Naive thymus-derived CD8-positive, alpha-beta T cell (primary cell): ENCODE measurements at regions not wholly inside any gene's neighbourhood (a gene's known extent, or its start where the extent isn't known, plus 50 kb on each side); places are given as distances from the start of the nearest gene placed in this dataset.

Experiments
- ATAC-seq, 2 donors: fragments of 150-1000 bp; cut with Tn5 transposase in 1 of 2; sonication (Bioruptor Pico), chemical (Tn5 transposase) in 1 of 2; 1 replicate in 1 of 2; 2 replicates in 1 of 2; pipeline ENCODE4 v1.10.0; 2021; ENCODE audit warnings: mild to moderate bottlenecking in 2 of 2, moderate library complexity in 2 of 2
- POLR2A ChIA-PET: fragments of 350-600 bp; sonication (Branson Sonifier 250); formaldehyde crosslinking; loops from one replicate; lab custom pipeline; 2021; ENCODE audit warnings: antibody characterized with exemption; lab: Charles Lee
- DNase-seq, 10 donors: peaks; one replicate each; pipeline versions ENCODE4 v3.0.0 to v3.0.0-alpha.2; 2020 to 2022
- H3K27ac Mint-ChIP-seq, 10 donors: one replicate each; pipeline ENCODE4 v1.8.0; 2020 to 2022; ENCODE audit warnings: mild to moderate bottlenecking in 10 of 10, mixed read lengths in 10 of 10, moderate library complexity in 4 of 10, inconsistent platforms in 1 of 10
- H3K27me3 Mint-ChIP-seq, 5 donors: one replicate each; pipeline ENCODE4 v1.8.0; 2021 to 2022; ENCODE audit warnings: mixed read lengths in 5 of 5
- H3K36me3 Mint-ChIP-seq, 3 donors: one replicate each; pipeline ENCODE4 v1.8.0; 2020 to 2022; ENCODE audit warnings: mixed read lengths in 3 of 3, mild to moderate bottlenecking in 2 of 3, inconsistent platforms in 1 of 3
- H3K4me1 Mint-ChIP-seq, 4 donors: one replicate each; pipeline ENCODE4 v1.8.0; 2021 to 2022; ENCODE audit warnings: mixed read lengths in 4 of 4
- H3K4me3 Mint-ChIP-seq, 10 donors: one replicate each; pipeline ENCODE4 v1.8.0; 2020 to 2022; ENCODE audit warnings: mild to moderate bottlenecking in 10 of 10, mixed read lengths in 10 of 10, moderate library complexity in 6 of 10, inconsistent platforms in 1 of 10
- H3K9me3 Mint-ChIP-seq, 9 donors: one replicate each; pipeline ENCODE4 v1.8.0; 2020 to 2022; ENCODE audit warnings: mixed read lengths in 9 of 9, mild to moderate bottlenecking in 3 of 9, inconsistent platforms in 1 of 9, moderate library complexity in 1 of 9

DNA sequence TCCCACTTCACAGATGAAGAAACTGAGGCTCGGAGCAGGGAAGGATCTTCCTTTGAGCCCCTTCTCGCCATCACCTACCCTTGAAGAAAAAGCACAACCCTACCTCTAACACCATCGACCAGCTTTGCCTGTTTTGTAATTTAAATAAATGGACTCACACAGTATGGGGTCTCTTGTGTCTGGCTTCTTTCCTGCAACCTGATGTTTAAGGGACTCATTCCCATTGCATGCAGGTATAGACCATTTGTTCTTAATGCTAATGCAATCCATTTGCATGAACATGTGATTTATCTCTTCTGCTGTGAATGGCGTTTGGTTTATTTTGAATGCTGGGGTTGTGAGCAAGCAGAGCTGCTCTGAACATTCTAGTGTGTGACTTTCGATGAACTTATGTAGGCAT lies 150.8 kb upstream of the FOXF1 start:
- H3K9me3 Mint-ChIP-seq: peaks cover 5 to 27% (median 15%) of the 10 kb centered on the region in 9 donors

GRCh38 chr16:86362155-86362849 lies 148.0 kb upstream of the FOXF1 start:
- H3K9me3 Mint-ChIP-seq: peaks cover 0 to 9% (median 0%) of the 10 kb centered on the region in 9 donors
- ATAC-seq (no peak), DNase-seq (no peak)
- no peaks in the 10 kb centered on the region for H3K4me1 Mint-ChIP-seq
- POLR2A ChIA-PET: no interaction called here
- H3K27ac Mint-ChIP-seq: no peak overlapping the region
- H3K36me3 Mint-ChIP-seq: no peaks in the 10 kb centered on the region
- H3K27me3 Mint-ChIP-seq: peaks cover 16 to 71% (median 33%) of the 10 kb centered on the region in 5 donors
- H3K4me3 Mint-ChIP-seq: no peak overlapping the region

More for the DNA sequence above, 150.8 kb upstream of the FOXF1 start:
- H3K4me3 Mint-ChIP-seq: no peak overlapping the region
- POLR2A ChIA-PET: no interaction called here
- H3K27me3 Mint-ChIP-seq: peaks cover 18 to 75% (median 43%) of the 10 kb centered on the region in 5 donors
- ATAC-seq (no peak), DNase-seq (peak in 1 of 10 donors; percentile 4)
- H3K4me1 Mint-ChIP-seq: no peaks in the 10 kb centered on the region
- peak overlapping the region in 1 of 10 donors; percentile 45 for H3K27ac Mint-ChIP-seq
- peaks cover 0 to 11% (median 0%) of the 10 kb centered on the region in 3 donors for H3K36me3 Mint-ChIP-seq

DNA sequence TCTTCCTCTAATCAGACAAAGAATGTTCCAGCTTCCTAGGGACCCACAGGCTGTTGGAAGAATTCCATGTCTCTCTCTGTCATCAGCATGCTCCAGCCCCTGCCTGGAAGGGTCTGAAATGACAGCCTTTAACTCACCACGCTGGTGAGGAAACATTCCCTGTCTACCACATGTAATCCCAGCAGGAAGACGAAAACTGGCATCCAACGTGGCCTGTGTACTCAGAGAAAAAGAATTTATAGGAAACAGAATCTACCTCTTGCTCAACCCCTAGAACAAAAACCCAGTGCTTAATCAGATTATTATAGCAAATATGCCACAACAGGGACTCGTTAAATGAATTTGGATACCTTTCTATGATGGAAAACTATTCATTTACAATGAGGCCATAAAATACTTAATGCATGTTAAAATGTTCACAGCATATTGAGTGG lies 147.3 kb upstream of the FOXF1 start:
- peak in 1 of 10 donors; percentile 10 for DNase-seq
- ATAC-seq: no peak
- POLR2A ChIA-PET: no interaction called here
- Mint-ChIP-seq H3K27me3 (peaks cover 13 to 64% (median 28%) of the 10 kb centered on the region in 5 donors), H3K4me3 (no peak overlapping the region), H3K9me3 (peaks cover 0 to 9% (median 0%) of the 10 kb centered on the region in 9 donors), H3K36me3 (no peaks in the 10 kb centered on the region), H3K27ac (no peak overlapping the region), H3K4me1 (no peaks in the 10 kb centered on the region)

DNA sequence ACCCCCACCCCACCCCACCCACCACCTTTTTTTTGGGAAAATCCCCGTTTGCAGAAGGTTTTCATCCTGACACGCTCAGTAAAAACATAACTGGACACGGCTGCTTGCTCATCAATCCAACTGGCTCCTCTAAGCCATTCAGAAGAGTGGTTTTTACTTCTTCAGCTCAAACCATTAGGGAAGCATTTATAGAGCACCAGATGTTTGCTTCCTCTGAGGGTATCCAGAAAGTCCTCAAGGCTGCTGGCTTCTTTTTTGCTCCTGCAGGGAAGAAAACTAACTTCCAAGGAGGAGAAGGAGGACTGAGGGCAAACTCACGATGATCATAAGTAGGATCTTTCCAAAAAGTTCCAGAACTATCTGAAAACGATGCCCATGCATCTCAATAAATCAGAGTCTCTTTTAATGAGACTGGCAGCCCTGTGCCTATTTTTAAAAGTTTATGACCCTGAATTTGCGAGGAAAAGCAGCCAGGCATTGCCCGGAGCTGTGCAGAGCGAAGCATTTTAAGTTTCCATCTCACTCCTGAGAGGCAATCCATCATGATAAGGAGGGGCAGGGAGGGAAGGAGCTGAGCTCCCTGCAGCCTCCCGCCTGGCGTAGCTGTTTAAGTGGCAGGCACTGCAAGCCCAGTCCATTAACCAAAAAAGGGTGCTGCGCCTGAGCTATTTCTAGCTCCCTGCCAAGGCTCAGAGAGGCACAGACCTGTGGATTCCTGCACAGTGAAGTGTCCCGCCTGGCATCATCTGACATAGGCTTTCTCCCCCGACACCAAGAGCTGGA lies 146.3 kb upstream of the FOXF1 start:
- ATAC-seq (no peak), DNase-seq (peak in 1 of 10 donors; percentile 19)
- Mint-ChIP-seq H3K4me3 (no peak overlapping the region), H3K36me3 (no peaks in the 10 kb centered on the region), H3K9me3 (peaks cover 0 to 9% (median 0%) of the 10 kb centered on the region in 9 donors), H3K27ac (no peak overlapping the region), H3K4me1 (no peaks in the 10 kb centered on the region), H3K27me3 (peaks cover 10 to 63% (median 22%) of the 10 kb centered on the region in 5 donors)
- POLR2A ChIA-PET: no interaction called here

DNA sequence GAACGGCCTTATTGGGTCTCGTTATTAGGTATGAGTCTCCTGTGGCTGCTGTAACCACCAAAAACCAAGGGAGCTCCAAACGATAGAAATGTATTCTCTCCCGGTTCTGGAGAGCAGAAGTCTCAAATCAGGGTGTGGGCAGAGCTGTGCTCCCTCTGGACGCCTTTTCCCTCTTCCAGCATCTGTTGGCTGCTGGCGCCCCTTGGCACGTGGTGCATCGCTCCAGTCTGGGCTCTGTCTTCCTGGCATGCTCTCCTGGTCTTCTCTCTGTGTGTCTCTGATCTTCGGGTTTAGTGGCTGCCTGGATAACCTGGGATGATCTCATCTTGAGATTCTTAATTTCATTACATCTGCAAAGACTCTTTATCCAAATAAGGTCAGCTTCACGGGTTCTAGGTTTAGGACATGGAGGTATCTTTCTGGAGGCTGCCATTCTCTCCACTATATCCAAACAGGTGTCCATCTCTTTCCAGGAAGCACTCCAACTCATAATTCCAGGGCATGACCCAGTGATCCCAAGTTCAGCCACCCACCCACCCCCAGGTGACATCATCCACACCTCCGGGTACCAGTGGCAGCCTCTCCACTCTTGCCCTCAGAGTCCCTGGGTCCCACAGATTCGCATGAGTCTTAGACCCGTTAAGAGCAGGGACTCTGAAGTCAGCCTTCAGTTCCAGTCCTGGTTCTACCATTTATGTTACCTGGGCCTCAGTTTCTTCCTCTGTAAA lies 145.5 kb upstream of the FOXF1 start:
- no peaks in the 10 kb centered on the region for H3K36me3 Mint-ChIP-seq
- H3K4me1 Mint-ChIP-seq: no peaks in the 10 kb centered on the region
- DNase-seq: peak in 1 of 10 donors; percentile 36
- H3K27ac Mint-ChIP-seq: no peak overlapping the region
- peaks cover 8 to 56% (median 16%) of the 10 kb centered on the region in 5 donors for H3K27me3 Mint-ChIP-seq
- no peak for ATAC-seq
- no peak overlapping the region for H3K4me3 Mint-ChIP-seq
- H3K9me3 Mint-ChIP-seq: peaks cover 0 to 9% (median 0%) of the 10 kb centered on the region in 9 donors
- POLR2A ChIA-PET: no interaction called here

DNA sequence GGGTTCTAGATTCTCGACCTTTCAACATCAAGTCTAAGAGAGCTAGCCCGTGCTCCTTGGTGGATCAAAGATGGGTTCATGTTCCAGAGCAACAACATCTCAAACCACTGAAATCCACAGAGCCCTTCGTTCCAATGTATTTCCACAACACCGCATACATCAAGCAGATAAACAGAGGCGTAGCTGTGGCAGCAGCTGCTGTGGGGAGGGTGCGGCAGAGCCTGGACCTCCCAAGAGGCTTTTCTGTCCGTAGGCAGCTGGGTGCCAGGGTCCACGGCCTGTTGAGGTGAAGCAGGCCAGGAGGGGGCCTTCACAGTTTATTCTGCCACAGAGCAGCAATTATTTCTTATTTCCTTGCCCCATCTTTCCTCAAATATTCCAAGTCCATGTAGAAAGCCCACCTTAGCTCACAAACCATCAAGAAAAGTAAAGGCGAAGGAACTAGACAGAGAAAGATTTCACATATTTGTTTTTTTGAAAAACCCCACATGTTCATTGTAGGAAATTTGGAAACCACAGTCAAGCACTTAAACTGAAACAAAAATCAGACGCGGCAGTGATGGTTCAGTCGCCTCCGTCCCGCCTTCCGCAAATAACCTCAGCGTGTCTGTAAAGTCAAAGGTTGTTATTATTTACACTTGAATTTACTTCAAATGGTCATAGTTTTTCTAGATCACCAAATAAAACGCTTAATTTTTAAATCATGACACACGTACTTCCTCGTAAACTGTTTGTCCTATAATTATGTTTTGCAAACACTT lies 144.6 kb upstream of the FOXF1 start:
- H3K27me3 Mint-ChIP-seq: peaks cover 8 to 52% (median 16%) of the 10 kb centered on the region in 5 donors
- no peak for ATAC-seq
- peaks cover 0 to 9% (median 0%) of the 10 kb centered on the region in 9 donors for H3K9me3 Mint-ChIP-seq
- no peaks in the 10 kb centered on the region for H3K36me3 Mint-ChIP-seq
- no peak overlapping the region for H3K4me3 Mint-ChIP-seq
- POLR2A ChIA-PET: no interaction called here
- DNase-seq: peak in 1 of 10 donors; percentile 24
- no peaks in the 10 kb centered on the region for H3K4me1 Mint-ChIP-seq
- H3K27ac Mint-ChIP-seq: no peak overlapping the region

- Mint-ChIP-seq H3K9me3 (peaks cover 0 to 9% (median 0%) of the 10 kb centered on the region in 9 donors), H3K4me3 (no peak overlapping the region), H3K4me1 (no peaks in the 10 kb centered on the region), H3K36me3 (no peaks in the 10 kb centered on the region), H3K27ac (no peak overlapping the region), H3K27me3 (peaks cover 6 to 52% (median 13%) of the 10 kb centered on the region in 5 donors)
- DNase-seq (no peak), ATAC-seq (no peak)
- POLR2A ChIA-PET: no interaction called here
Observed at GRCh38 chr16:86366481-86366880, 143.8 kb upstream of the FOXF1 start.

- Mint-ChIP-seq H3K27ac (no peak overlapping the region), H3K4me1 (no peaks in the 10 kb centered on the region), H3K27me3 (peaks cover 3 to 52% (median 13%) of the 10 kb centered on the region in 5 donors), H3K4me3 (no peak overlapping the region), H3K9me3 (peaks cover 0 to 4% (median 0%) of the 10 kb centered on the region in 9 donors), H3K36me3 (no peaks in the 10 kb centered on the region)
- no peak for ATAC-seq
- POLR2A ChIA-PET: no interaction called here
- no peak for DNase-seq
Observed at GRCh38 chr16:86367291-86368072, 142.8 kb upstream of the FOXF1 start.

DNA sequence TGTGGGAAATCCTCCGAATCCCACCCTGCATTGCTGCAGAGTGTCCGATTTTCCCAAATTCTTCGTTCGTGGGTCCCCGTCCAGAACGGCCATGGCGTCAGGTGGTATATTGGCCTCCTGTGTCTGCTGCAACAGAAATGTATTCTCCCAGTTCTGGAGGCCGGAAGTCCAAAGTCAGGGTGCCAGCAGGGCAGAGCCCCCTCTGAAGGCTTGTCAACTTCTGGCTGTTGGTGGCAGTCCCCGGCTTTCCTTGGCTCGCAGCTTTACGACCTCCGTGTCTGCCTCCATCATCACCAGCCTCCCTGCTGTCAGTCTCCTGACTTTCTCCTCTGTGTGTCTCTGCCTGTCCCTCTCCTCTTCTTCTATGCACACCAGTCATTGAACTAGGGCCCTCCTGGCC lies 142.1 kb upstream of the FOXF1 start:
- H3K36me3 Mint-ChIP-seq: no peaks in the 10 kb centered on the region
- no peaks in the 10 kb centered on the region for H3K9me3 Mint-ChIP-seq
- ATAC-seq (no peak), DNase-seq (peak in 1 of 10 donors; percentile 21)
- POLR2A ChIA-PET: no interaction called here
- H3K27ac Mint-ChIP-seq: no peak overlapping the region
- H3K27me3 Mint-ChIP-seq: peaks cover 3 to 54% (median 20%) of the 10 kb centered on the region in 5 donors
- no peaks in the 10 kb centered on the region for H3K4me1 Mint-ChIP-seq
- no peak overlapping the region for H3K4me3 Mint-ChIP-seq

DNA sequence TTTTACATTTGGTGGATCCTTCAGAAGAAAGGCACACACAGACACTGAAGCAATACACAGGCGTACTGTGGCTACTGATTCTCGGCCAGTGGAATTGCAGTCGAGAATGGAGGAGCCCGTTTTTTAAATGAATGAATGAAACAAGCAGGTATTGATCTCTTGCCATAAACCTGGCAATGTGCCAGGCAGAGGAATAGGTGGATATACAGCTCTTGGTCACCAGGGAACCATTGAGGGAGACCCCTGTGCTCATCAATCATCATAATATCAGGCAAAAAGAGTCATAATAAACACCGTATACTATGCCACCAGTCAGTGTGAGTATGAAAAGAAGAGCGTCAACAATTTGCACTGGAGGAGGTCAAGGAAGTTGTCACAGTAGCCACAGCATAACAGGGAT lies 140.3 kb upstream of the FOXF1 start:
- Mint-ChIP-seq H3K27ac (no peak overlapping the region), H3K9me3 (peaks cover 0 to 10% (median 0%) of the 10 kb centered on the region in 9 donors), H3K4me1 (no peaks in the 10 kb centered on the region), H3K27me3 (peaks cover 0 to 49% (median 17%) of the 10 kb centered on the region in 5 donors), H3K4me3 (no peak overlapping the region), H3K36me3 (peaks cover 0 to 4% (median 0%) of the 10 kb centered on the region in 3 donors)
- POLR2A ChIA-PET: no interaction called here
- no peak for DNase-seq
- no peak for ATAC-seq

DNA sequence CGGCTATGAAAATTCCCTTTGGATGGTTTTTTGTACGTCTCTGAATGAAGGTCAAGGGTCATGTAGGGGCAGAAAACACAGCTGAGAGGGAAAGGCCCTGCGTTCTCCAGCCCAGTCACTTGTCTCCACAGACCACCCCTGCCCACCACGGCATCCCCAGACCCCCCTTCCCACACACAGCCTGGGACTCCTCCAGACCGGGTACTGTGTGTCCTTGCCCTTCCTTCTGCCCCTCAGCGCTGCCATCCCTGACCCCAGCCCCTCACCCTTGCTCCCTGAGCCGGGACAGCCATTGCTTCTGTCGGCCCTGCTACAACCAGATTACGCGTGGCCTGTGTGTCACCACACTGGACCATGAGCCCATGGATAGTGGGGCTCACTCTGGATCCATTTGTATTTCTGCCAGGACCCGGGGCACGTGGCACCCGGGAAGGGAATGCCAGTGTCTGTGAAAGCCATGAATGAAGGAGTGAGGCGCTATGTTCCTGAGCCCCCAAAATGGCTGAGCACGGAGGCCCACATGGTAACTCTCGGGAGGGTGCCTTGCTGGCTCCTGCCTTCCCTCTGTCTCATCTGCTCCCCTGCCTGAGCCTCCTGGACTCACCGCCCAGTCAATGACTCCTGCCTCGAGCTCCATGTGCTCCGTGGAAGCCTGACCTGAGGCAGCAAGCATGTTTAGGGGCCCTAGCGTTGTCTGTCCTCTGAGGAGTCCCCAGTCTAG lies 139.1 kb upstream of the FOXF1 start:
- H3K9me3 Mint-ChIP-seq: peaks cover 0 to 17% (median 0%) of the 10 kb centered on the region in 9 donors
- H3K27me3 Mint-ChIP-seq: peaks cover 0 to 37% (median 17%) of the 10 kb centered on the region in 5 donors
- DNase-seq (no peak), ATAC-seq (no peak)
- no peak overlapping the region for H3K4me3 Mint-ChIP-seq
- POLR2A ChIA-PET: no interaction called here
- no peak overlapping the region for H3K27ac Mint-ChIP-seq
- H3K36me3 Mint-ChIP-seq: peaks cover 0 to 4% (median 0%) of the 10 kb centered on the region in 3 donors
- H3K4me1 Mint-ChIP-seq: no peaks in the 10 kb centered on the region
